KBM-7 (cell line): ENCODE measurements at regions not wholly inside any gene's neighbourhood (a gene's known extent, or its start where the extent isn't known, plus 50 kb on each side); places are given as distances from the start of the nearest gene placed in this dataset.

Experiments used
- DNase-seq: peaks from one replicate; pipeline ENCODE4 v3.0.0-alpha.2; 2015
- in situ Hi-C: fragments of 300-500 bp; cut with MboI; formaldehyde crosslinking; loops from 2 replicates; pipeline ENCODE4 v1.14.3; 2020; ENCODE audit warnings: low sequenced_read_pairs, low pct_unique_long_range_greater_than_20kb, mixed read lengths

GRCh38 chr4:106418444-106418843, 49.9 kb upstream of the GIMD1 start:
- no peak for DNase-seq
- in situ Hi-C loops: no loop called here
